GM20000 (cell line): ENCODE measurements at regions not wholly inside any gene's neighbourhood (a gene's known extent, or its start where the extent isn't known, plus 50 kb on each side); places are given as distances from the start of the nearest gene placed in this dataset.

ENCODE experiments used
- DNase-seq: peaks from one replicate; pipeline ENCODE4 v3.0.0; 2012; ENCODE audit warnings: low spot score
- TF ChIP-seq, protein P1 (sequence below): IDR thresholded peaks from 2 replicates; pipeline ENCODE4 v1.5.1; 2012; ENCODE audit warnings: mild to moderate bottlenecking, control low read depth; ENCODE audit errors: extremely low read depth, missing control alignments

- TF ChIP-seq, protein P1, sequence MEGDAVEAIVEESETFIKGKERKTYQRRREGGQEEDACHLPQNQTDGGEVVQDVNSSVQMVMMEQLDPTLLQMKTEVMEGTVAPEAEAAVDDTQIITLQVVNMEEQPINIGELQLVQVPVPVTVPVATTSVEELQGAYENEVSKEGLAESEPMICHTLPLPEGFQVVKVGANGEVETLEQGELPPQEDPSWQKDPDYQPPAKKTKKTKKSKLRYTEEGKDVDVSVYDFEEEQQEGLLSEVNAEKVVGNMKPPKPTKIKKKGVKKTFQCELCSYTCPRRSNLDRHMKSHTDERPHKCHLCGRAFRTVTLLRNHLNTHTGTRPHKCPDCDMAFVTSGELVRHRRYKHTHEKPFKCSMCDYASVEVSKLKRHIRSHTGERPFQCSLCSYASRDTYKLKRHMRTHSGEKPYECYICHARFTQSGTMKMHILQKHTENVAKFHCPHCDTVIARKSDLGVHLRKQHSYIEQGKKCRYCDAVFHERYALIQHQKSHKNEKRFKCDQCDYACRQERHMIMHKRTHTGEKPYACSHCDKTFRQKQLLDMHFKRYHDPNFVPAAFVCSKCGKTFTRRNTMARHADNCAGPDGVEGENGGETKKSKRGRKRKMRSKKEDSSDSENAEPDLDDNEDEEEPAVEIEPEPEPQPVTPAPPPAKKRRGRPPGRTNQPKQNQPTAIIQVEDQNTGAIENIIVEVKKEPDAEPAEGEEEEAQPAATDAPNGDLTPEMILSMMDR, result no peak
- DNase-seq, result peak; percentile 62
Measured at GRCh38 chr6:44561060-44561623, 173.6 kb downstream of the CDC5L start.

- TF ChIP-seq, protein P1, result no peak
- no peak for DNase-seq
Measured at GRCh38 chr6:44561832-44562665, 174.5 kb downstream of the CDC5L start.

DNA sequence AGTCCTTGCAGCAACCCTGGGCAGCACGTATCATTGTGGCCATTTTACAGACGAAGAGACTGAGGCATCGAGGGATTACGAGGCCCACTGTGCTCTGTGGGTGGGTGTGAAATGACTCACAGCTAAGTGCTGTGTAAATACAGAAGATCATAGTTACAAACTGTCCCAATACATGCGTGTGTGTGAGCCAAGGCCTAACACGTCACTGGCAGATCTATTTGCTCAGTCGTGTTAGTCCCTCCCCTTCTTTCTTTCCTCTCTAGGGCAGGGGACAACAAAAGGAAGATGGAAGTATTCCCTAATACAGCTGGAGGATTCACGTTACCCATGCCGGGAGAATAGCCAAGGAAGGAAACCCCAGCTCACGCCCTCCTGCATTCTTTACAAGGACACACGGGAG lies 175.9 kb downstream of the CDC5L start:
- TF ChIP-seq, protein P1, result no peak

DNA sequence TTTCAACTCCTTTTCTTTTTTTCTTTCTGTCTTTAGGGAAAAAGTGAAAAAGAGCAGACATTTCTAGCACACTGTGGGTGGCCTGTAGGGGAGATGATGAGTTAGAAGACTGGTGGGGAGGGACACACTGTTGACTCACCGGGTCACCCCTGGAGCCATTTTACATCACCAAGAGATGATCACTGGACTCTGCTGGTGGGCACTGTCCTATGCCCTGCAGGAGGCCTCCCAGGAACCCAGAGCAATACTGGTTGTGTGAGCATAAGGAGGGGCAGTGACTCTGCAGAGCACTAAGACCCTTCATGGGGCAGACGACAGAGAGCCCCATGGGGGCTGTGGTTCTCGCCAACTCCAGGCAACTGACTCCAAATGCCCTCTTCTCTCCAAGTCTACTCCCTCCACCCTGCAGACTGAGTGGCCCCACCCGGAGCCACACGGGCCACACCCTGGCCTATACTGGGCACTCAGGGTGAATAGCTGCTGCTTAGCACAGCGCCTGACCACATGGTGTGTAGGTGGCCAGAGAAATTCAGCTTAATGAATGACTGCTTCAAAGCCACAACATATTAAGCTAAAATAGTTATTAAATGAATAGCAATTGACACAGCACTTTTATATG lies 177.5 kb downstream of the CDC5L start:
- DNase-seq, result no peak
- TF ChIP-seq, protein P1, result no peak

More for the DNA sequence above, 175.9 kb downstream of the CDC5L start:
- DNase-seq, result no peak

DNA sequence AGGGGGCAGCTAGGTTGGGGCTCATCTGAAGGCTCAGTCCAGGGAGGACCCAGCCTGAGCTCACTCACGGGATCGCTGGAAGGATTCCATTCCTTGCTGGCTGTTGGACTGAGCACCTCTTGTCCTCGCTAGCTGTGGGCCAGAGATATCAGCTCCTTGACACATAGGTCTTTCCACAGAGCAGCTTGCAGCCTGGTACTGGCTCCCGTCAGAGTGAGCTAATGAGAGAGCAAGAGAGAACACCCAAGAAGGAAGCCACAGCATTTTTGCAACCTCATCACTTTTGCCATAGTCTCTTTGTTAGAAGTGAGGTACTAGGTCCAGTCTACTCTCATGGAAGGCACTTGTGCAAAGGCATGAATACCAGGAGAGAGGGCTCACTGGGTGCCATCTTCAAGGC lies 179.9 kb downstream of the CDC5L start:
- TF ChIP-seq, protein P1, result no peak
- no peak for DNase-seq

DNA sequence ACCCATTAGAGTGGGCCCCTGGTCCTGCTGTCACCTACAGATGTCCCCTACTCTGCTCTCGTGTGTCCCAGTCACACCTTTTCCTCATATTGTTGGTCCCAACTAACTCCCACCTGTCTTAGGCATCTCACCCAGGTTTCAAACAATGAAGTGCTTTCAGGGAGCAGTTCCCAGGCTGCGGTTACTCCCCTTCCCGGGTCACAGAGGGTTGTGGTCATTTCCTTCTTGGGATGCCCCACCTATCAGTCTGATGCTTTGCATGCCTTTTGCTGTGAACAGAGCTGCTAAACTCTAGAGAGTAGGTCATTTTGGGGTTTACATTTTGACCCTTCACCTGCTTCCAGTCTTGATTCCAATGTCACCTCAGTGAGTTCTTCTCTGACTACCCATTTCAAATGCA lies 181.6 kb downstream of the CDC5L start:
- no peak for DNase-seq
- TF ChIP-seq, protein P1, result no peak

- TF ChIP-seq, protein P1, result no peak
- DNase-seq, result no peak
Measured at GRCh38 chr6:44569931-44570385, 182.5 kb downstream of the CDC5L start.
